ENCODE measurements at regions not wholly inside any gene's neighbourhood (a gene's known extent, or its start where the extent isn't known, plus 50 kb on each side); places are given as distances from the start of the nearest gene placed in this dataset.

- no peak for TF ChIP-seq CTCF (IDR thresholded peaks at IDR 0.05; ENCODE audit: insufficient read depth, low read depth, low read length)
- H3K4me3 ChIP-seq (ENCODE audit: low read depth, low read length): no peak overlapping the region
- no peak for DNase-seq (ENCODE audit: low read depth)
These were observed 121.8 kb upstream of the C11orf87 start for GRCh38 chr11:109300211-109300610.

DNA sequence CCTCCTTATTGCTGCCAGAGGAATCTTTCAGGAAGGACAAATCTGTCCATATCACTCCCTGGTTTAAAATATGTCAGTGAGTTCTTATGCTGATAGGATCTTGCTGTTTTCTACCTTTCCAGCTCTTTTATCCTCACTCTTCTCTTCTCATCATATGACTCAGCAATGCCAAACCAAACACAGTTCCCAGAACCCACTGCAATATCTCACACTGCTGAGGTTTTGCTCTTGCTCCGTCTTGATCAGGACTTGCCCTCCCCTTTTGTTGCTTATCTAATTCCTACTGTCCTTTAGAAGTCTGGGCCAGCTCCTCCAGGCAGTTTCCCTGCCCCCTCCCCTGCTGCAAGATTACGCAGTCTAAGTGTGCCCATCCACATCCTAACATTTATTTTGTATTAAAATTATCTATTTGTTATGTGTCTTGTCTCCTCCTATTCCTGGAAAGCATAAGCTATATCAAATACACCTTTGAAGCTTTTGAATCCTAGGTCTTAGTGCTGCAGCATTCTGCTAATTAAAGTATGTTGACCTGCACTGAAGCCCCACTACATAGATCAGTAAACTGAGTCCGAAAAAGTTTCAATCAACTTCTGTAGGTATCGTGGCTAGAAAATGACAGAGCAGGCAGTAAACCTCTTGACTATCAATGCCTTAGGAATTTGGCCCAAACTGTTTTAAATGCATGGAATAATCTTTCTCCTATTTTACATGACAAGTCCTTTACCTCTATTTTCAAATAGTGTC, 119.2 kb upstream of the C11orf87 start:
- no peak overlapping the region for H3K4me3 ChIP-seq (ENCODE audit: low read depth, low read length)
- DNase-seq (ENCODE audit: low read depth): no peak
- no peak for TF ChIP-seq CTCF (IDR thresholded peaks at IDR 0.05; ENCODE audit: insufficient read depth, low read depth, low read length)

DNA sequence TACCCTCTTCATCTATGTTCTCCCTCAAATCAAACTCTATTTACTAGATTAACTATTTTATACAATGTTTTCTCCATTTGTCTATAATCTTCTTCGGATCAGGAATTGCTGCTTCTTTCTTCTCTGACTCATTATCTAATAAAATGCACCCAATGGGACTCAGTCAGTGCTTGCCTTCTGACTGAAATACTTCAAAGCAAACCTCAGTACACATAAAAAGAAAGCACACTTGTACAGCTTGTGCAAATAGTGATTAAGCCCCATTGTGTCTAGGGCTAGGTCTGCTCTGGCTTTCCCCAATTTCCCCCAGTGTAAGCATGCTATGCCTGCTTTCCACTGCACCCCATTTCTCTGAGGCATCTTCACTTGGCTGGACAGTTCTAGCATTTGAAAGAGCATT, 118.6 kb upstream of the C11orf87 start:
- no peak for TF ChIP-seq CTCF (IDR thresholded peaks at IDR 0.05; ENCODE audit: insufficient read depth, low read depth, low read length)
- DNase-seq (ENCODE audit: low read depth): no peak
- H3K4me3 ChIP-seq (ENCODE audit: low read depth, low read length): no peak overlapping the region

DNA sequence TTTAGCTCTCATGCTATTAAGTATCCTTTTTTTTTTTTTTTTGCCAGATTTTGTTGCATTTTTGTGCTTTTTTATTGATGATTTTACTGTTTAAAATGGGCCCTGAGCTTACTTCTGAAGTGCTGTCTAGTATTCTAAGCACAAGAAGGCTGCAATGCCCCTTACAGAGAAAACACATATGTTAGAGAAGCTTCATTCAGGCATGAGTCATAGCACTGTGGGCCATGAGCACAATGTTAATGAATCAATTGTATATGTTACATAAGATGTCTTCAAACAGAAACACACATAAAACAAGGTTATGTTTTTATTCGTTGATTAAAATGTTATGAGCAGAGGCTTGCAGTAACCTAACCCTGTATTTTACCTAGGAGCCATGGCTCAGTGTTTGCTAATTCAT, 117.8 kb upstream of the C11orf87 start:
- no peak for TF ChIP-seq CTCF (IDR thresholded peaks at IDR 0.05; ENCODE audit: insufficient read depth, low read depth, low read length)
- no peak overlapping the region for H3K4me3 ChIP-seq (ENCODE audit: low read depth, low read length)
- no peak for DNase-seq (ENCODE audit: low read depth)

- no peak for TF ChIP-seq CTCF (IDR thresholded peaks at IDR 0.05; ENCODE audit: insufficient read depth, low read depth, low read length)
- H3K4me3 ChIP-seq (ENCODE audit: low read depth, low read length): no peak overlapping the region
- DNase-seq (ENCODE audit: low read depth): no peak
These were observed 117.0 kb upstream of the C11orf87 start for GRCh38 chr11:109305009-109305408.

- no peak for TF ChIP-seq CTCF (IDR thresholded peaks at IDR 0.05; ENCODE audit: insufficient read depth, low read depth, low read length)
- no peak overlapping the region for H3K4me3 ChIP-seq (ENCODE audit: low read depth, low read length)
- DNase-seq (ENCODE audit: low read depth): no peak
These were observed 115.7 kb upstream of the C11orf87 start for GRCh38 chr11:109306322-109306721.

- TF ChIP-seq CTCF (IDR thresholded peaks at IDR 0.05; ENCODE audit: insufficient read depth, low read depth, low read length): no peak
- H3K4me3 ChIP-seq (ENCODE audit: low read depth, low read length): no peak overlapping the region
- no peak for DNase-seq (ENCODE audit: low read depth)
These were observed 114.6 kb upstream of the C11orf87 start for GRCh38 chr11:109307366-109307765.
